T-cell (primary cell): ENCODE measurements at regions not wholly inside any gene's neighbourhood (a gene's known extent, or its start where the extent isn't known, plus 50 kb on each side); places are given as distances from the start of the nearest gene placed in this dataset.

Source experiments
- ATAC-seq, 4 experiments: fragments of 200-7000 bp in 3 of 4; fragments of 150-1000 bp in 1 of 4; cut with Tn5 transposase; replicated peaks in 1 of 4; 1 replicate in 3 of 4; 2 replicates in 1 of 4; pipeline ENCODE4 v1.10.0; 2021; ENCODE audit warnings: moderate library complexity in 3 of 4, mild to moderate bottlenecking in 2 of 4, moderate number of reproducible peaks in 1 of 4
- CTCF ChIA-PET, 2 donors: fragments of 300-600 bp; sonication (Branson Sonifier 250); formaldehyde crosslinking; loops; one replicate each; lab custom pipeline; 2022; ENCODE audit warnings: antibody characterized with exemption in 2 of 2; lab: Charles Lee
- POLR2A ChIA-PET, 2 donors: fragments of 300-600 bp; sonication (Branson Sonifier 250); formaldehyde crosslinking; loops; one replicate each; lab custom pipeline; 2022; ENCODE audit warnings: antibody characterized with exemption in 2 of 2; lab: Charles Lee
- DNase-seq, 35 experiments: peaks; one replicate each; pipeline versions ENCODE4 v3.0.0 to v3.0.0-alpha.2; 2013 to 2023
- H3K27ac ChIP-seq: one replicate; pipeline ENCODE4 v1.5.1; 2013; ENCODE audit warnings: low read length
- H3K27me3 ChIP-seq, 2 experiments: replicated peaks in 1 of 2; 1 replicate in 1 of 2; 2 replicates in 1 of 2; pipeline versions ENCODE4 v1.6.1 to v1.7.0; 2013; ENCODE audit warnings: low read length in 1 of 2, mixed read lengths in 1 of 2; ENCODE audit not compliant: control insufficient read depth in 2 of 2, insufficient read depth in 2 of 2; ENCODE audit errors: extremely low read depth in 1 of 2
- H3K36me3 ChIP-seq, 2 donors: 1 replicate in 1 of 2; 2 replicates in 1 of 2; pipeline versions ENCODE4 v1.6.1 to v1.7.0; 2013; ENCODE audit warnings: low read length in 1 of 2; ENCODE audit not compliant: control insufficient read depth in 2 of 2, insufficient read depth in 1 of 2; ENCODE audit errors: extremely low read depth in 1 of 2
- H3K4me1 ChIP-seq, 2 experiments: 1 replicate in 1 of 2; 2 replicates in 1 of 2; pipeline versions ENCODE4 v1.6.1 to v1.7.0; 2013; ENCODE audit warnings: low read length in 2 of 2, mixed read lengths in 1 of 2; ENCODE audit not compliant: insufficient read depth in 2 of 2, control insufficient read depth in 1 of 2; ENCODE audit errors: extremely low read depth in 1 of 2
- H3K4me3 ChIP-seq, 2 donors: 1 replicate in 1 of 2; 2 replicates in 1 of 2; pipeline versions ENCODE4 v1.5.1 to v1.7.0; 2013; ENCODE audit warnings: mild to moderate bottlenecking in 2 of 2, low read length in 1 of 2, moderate library complexity in 1 of 2; ENCODE audit not compliant: control insufficient read depth in 1 of 2; ENCODE audit errors: extremely low read depth in 1 of 2
- H3K9me3 ChIP-seq: 2 replicates; pipeline ENCODE4 v1.7.0; 2013
- H3K27ac Mint-ChIP-seq, 2 donors: one replicate each; pipeline ENCODE4 v1.8.0; 2020 to 2021; ENCODE audit warnings: mild to moderate bottlenecking in 2 of 2, mixed read lengths in 2 of 2
- H3K27me3 Mint-ChIP-seq, 2 donors: one replicate each; pipeline ENCODE4 v1.8.0; 2021 to 2022; ENCODE audit warnings: mixed read lengths in 2 of 2
- H3K36me3 Mint-ChIP-seq: one replicate; pipeline ENCODE4 v1.8.0; 2021; ENCODE audit warnings: mixed read lengths
- H3K4me1 Mint-ChIP-seq, 3 donors: one replicate each; pipeline ENCODE4 v1.8.0; 2020 to 2022; ENCODE audit warnings: mixed read lengths in 3 of 3, mild to moderate bottlenecking in 1 of 3
- H3K4me3 Mint-ChIP-seq, 3 donors: one replicate each; pipeline ENCODE4 v1.8.0; 2020 to 2022; ENCODE audit warnings: mild to moderate bottlenecking in 3 of 3, mixed read lengths in 3 of 3, moderate library complexity in 3 of 3
- H3K9me3 Mint-ChIP-seq, 3 donors: one replicate each; pipeline ENCODE4 v1.8.0; 2020 to 2022; ENCODE audit warnings: mixed read lengths in 3 of 3
- WGBS: methylation state at CpG from one replicate; pipeline ENCODE4 v1.1.5; 2013; ENCODE audit warnings: missing lambda C conversion rate; ENCODE audit not compliant: insufficient coverage; 5-methylcytosine and 5-hydroxymethylcytosine counted together

DNA sequence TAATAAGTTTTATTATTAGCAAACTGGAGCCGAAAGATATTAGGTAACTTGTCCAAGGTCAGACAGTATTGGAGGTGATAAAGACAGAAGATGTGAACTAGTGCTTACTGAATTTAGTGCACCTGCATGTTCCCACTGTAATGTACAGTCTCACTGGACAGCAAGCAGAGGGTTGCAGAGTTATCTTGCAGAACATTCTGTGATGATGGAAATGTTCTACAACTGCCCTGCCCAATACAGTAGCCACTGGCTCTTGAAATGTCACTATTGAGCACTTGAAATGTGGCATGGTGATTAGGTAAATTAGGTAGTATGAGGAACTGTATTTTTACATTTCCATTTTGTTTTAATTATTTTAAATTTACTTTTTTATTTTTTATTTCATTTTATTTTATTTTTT, 356.6 kb downstream of the EPHA4 start:
- Histone ChIP-seq H3K4me3 (no peak overlapping the region), H3K36me3 (no peaks in the 10 kb centered on the region), H3K27me3 (no peaks in the 10 kb centered on the region), H3K9me3 (no peaks in the 10 kb centered on the region), H3K27ac (no peak overlapping the region), H3K4me1 (peaks cover 0 to 7% of the 10 kb centered on the region in 2 experiments)
- Mint-ChIP-seq H3K27ac (no peak overlapping the region), H3K27me3 (peaks cover 0 to 3% of the 10 kb centered on the region in 2 donors), H3K4me1 (peaks cover 0 to 12% (median 3%) of the 10 kb centered on the region in 3 donors), H3K4me3 (no peak overlapping the region), H3K36me3 (no peaks in the 10 kb centered on the region), H3K9me3 (peaks cover 0 to 4% (median 0%) of the 10 kb centered on the region in 3 donors)
- CTCF ChIA-PET, result no interaction called here
- DNase-seq (no peak), ATAC-seq (no peak)
- POLR2A ChIA-PET, result no interaction called here
- WGBS, result 100% methylated on average over 1 of the region's 1 CpG

DNA sequence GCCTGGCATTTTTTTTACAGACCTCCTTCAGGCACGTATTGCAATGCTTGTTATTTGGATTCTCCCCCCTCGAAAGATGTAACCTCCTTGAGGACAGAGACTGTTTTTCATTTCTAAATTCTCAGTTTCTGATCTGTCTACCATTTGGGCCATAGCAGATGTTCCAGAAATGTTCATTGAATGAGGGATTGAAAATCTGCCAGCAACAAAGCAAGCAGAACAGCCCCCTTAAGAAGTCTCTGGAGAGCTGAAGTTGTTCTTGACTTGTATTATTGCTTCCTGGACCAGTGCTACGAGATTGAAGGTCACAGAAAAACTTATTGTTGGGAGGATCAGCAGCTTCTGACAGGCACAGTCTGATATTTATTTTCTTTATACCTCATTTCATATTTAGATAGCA, 355.5 kb downstream of the EPHA4 start:
- Histone ChIP-seq H3K27me3 (no peaks in the 10 kb centered on the region), H3K4me3 (no peak overlapping the region), H3K4me1 (peaks cover 0 to 7% of the 10 kb centered on the region in 2 experiments), H3K9me3 (no peaks in the 10 kb centered on the region), H3K27ac (no peak overlapping the region), H3K36me3 (no peaks in the 10 kb centered on the region)
- Mint-ChIP-seq H3K27ac (no peak overlapping the region), H3K27me3 (peaks cover 0 to 3% of the 10 kb centered on the region in 2 donors), H3K9me3 (peaks cover 0 to 4% (median 0%) of the 10 kb centered on the region in 3 donors), H3K4me1 (peaks cover 0 to 12% (median 3%) of the 10 kb centered on the region in 3 donors), H3K4me3 (no peak overlapping the region), H3K36me3 (no peaks in the 10 kb centered on the region)
- CTCF ChIA-PET, result no interaction called here
- POLR2A ChIA-PET, result interaction anchor here in 1 of 2 donors (0.7 kb wide), 1 partner anchor 36 kb away, joined by 3 read pairs; no protein-coding TSS in a partner anchor
- ATAC-seq (no peak), DNase-seq (no peak)
- WGBS, result no CpG with 5 or more reads among the region's 3 CpGs

DNA sequence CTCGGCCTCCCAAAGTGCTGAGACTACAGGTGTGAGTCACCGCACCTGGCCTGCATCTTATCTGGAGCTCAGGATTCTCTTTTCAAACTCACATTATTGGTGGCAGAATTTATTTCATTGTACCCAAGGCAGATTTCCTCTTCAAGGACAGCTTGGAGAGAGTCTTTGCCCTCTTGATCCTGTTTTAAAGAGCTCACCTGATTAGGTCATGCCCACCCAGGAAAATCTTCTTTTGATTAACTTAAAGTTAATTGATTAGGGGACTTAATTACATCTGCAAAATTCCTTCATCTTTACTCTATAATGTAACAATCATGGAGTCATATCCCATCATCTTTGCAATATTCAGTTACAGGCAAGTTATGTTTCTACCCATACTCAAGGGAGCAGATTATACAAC, 346.4 kb downstream of the EPHA4 start:
- POLR2A ChIA-PET, result no interaction called here
- WGBS, result no CpG with 5 or more reads among the region's 2 CpGs

DNA sequence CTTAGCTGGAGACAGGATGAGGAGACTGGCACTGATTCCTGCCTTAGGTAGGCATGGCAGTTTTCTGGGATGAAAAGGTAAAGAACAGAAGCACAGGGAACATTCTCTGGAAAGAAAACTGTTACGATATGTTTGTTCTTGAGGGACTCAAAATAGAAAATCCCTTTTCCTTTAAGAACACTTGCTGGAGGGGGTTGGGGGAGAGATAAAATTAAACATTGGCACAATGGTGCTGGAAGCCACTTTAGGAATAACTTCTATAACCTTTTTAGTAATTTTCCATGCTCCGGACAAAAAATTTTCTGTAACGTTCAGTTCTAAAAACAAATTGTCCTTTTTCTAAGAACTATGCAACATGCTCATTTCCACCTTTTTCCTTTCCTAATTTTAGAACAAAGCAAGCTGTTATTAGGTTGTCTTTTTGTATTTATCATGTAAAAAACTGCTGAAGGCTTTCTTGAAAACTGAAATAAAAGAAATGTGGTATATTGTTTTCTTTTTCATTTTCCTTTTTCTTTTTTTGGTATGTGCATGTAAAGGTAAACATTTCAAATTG, 343.8 kb downstream of the EPHA4 start:
- no peak overlapping the region for H3K27ac ChIP-seq
- H3K4me3 Mint-ChIP-seq, result no peak overlapping the region
- CTCF ChIA-PET, result no interaction called here

More for the DNA sequence above, 346.4 kb downstream of the EPHA4 start:
- ATAC-seq (no peak), DNase-seq (no peak)
- no peaks in the 10 kb centered on the region for H3K9me3 Mint-ChIP-seq
- H3K4me3 Mint-ChIP-seq, result no peak overlapping the region
- H3K36me3 Mint-ChIP-seq, result no peaks in the 10 kb centered on the region
- H3K4me1 ChIP-seq, result no peaks in the 10 kb centered on the region
- CTCF ChIA-PET, result no interaction called here
- no peak overlapping the region for H3K27ac ChIP-seq
- H3K27me3 Mint-ChIP-seq, result peaks cover 3 to 5% of the 10 kb centered on the region in 2 donors
- H3K27me3 ChIP-seq, result no peaks in the 10 kb centered on the region
- H3K27ac Mint-ChIP-seq, result no peak overlapping the region
- no peaks in the 10 kb centered on the region for H3K9me3 ChIP-seq
- H3K4me1 Mint-ChIP-seq, result no peaks in the 10 kb centered on the region
- no peaks in the 10 kb centered on the region for H3K36me3 ChIP-seq
- no peak overlapping the region for H3K4me3 ChIP-seq

DNA sequence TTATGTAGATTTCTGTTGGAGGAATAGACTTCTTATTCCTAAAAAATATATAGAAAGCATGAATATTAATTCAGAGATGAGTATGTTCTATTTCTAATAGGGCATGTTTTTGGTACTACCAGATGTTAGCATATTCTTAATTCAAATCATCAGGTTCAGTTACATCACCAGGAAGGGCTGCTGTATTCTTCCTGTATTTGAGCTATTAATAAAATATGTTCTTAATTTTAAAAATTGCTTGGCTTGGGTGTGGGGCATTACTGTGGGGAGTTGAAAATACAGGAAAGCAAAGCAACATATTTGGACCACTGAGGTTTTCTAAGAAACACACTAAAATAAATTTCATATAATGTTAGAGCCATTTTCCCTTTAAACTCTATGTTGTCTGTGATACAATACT, 343.0 kb downstream of the EPHA4 start:
- no peak overlapping the region for H3K27ac Mint-ChIP-seq
- H3K4me1 ChIP-seq, result no peaks in the 10 kb centered on the region
- no peaks in the 10 kb centered on the region for H3K27me3 ChIP-seq
- no peak for DNase-seq
- H3K27me3 Mint-ChIP-seq, result peaks cover 3 to 5% of the 10 kb centered on the region in 2 donors
- no peaks in the 10 kb centered on the region for H3K36me3 ChIP-seq
- H3K4me3 Mint-ChIP-seq, result no peak overlapping the region
- no peak for ATAC-seq
- no peak overlapping the region for H3K27ac ChIP-seq
- no peaks in the 10 kb centered on the region for H3K4me1 Mint-ChIP-seq
- no peaks in the 10 kb centered on the region for H3K9me3 ChIP-seq
- H3K9me3 Mint-ChIP-seq, result peaks cover 0 to 4% (median 0%) of the 10 kb centered on the region in 3 donors
- ChIA-PET POLR2A (interaction anchor here in 1 of 2 donors (0.6 kb wide), 1 partner anchor 11 kb away, joined by 3 read pairs; no protein-coding TSS in a partner anchor), CTCF (no interaction called here)
- no peaks in the 10 kb centered on the region for H3K36me3 Mint-ChIP-seq
- H3K4me3 ChIP-seq, result no peak overlapping the region

More for the DNA sequence above, 343.8 kb downstream of the EPHA4 start:
- Mint-ChIP-seq H3K36me3 (no peaks in the 10 kb centered on the region), H3K9me3 (no peaks in the 10 kb centered on the region), H3K27me3 (peaks cover 3 to 5% of the 10 kb centered on the region in 2 donors), H3K27ac (no peak overlapping the region), H3K4me1 (no peaks in the 10 kb centered on the region)
- Histone ChIP-seq H3K4me1 (no peaks in the 10 kb centered on the region), H3K36me3 (no peaks in the 10 kb centered on the region), H3K27me3 (no peaks in the 10 kb centered on the region), H3K4me3 (no peak overlapping the region), H3K9me3 (no peaks in the 10 kb centered on the region)
- POLR2A ChIA-PET, result no interaction called here
- ATAC-seq (no peak), DNase-seq (no peak)
- WGBS, result 83% methylated on average over 2 of the region's 3 CpGs

DNA sequence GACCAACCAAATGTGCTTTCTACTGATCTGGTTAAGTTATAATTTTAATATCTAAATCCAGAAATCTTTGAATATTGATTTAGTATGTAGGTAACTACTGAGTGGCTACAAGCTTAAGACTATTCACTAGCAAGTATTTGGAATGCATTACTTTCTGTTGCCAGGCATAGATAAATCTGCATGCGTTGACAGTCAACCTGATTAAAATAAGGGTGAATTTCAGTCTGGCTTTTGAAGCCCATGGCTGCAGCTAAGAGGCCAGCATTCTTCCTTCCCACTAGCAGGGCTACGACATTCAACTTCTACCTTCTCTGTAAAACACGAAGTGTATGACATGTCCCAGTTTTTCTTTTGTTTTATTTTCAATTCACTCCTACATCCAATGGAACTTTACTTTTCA, 340.6 kb downstream of the EPHA4 start:
- ChIA-PET POLR2A (no interaction called here), CTCF (no interaction called here)
- H3K27me3 Mint-ChIP-seq, result peaks cover 0 to 5% of the 10 kb centered on the region in 2 donors
- Histone ChIP-seq H3K27ac (no peak overlapping the region), H3K4me1 (no peaks in the 10 kb centered on the region), H3K4me3 (no peak overlapping the region), H3K36me3 (no peaks in the 10 kb centered on the region), H3K9me3 (no peaks in the 10 kb centered on the region), H3K27me3 (no peaks in the 10 kb centered on the region)
- H3K27ac Mint-ChIP-seq, result no peak overlapping the region
- H3K36me3 Mint-ChIP-seq, result no peaks in the 10 kb centered on the region
- ATAC-seq, result no peak
- no peaks in the 10 kb centered on the region for H3K4me1 Mint-ChIP-seq
- WGBS, result no CpG with 5 or more reads among the region's 3 CpGs
- peaks cover 0 to 4% (median 0%) of the 10 kb centered on the region in 3 donors for H3K9me3 Mint-ChIP-seq
- no peak for DNase-seq
- no peak overlapping the region for H3K4me3 Mint-ChIP-seq
